GM23248 (cell line): ENCODE measurements at regions not wholly inside any gene's neighbourhood (a gene's known extent, or its start where the extent isn't known, plus 50 kb on each side); places are given as distances from the start of the nearest gene placed in this dataset.

Experiments
- DNase-seq: peaks from one replicate; pipeline ENCODE4 v3.0.0-alpha.2; 2015
- H2AFZ ChIP-seq: fragments of 200-600 bp; sonication (generic); 2 replicates; pipeline ENCODE4 v1.6.1; 2016; ENCODE audit warnings: antibody characterized with exemption
- H3F3A ChIP-seq: fragments of 200-600 bp; sonication (generic); 2 replicates; pipeline ENCODE4 v1.6.1; 2016; ENCODE audit warnings: mild to moderate bottlenecking, antibody characterized with exemption, mixed run types; ENCODE audit not compliant: insufficient read depth
- H3K27ac ChIP-seq: fragments of 200-600 bp; sonication (generic); 2 replicates; pipeline ENCODE4 v1.5.1; 2016; ENCODE audit warnings: mild to moderate bottlenecking
- H3K27me3 ChIP-seq: fragments of 200-600 bp; sonication (generic); replicated peaks from 2 replicates; pipeline ENCODE4 v1.6.1; 2016; ENCODE audit warnings: mild to moderate bottlenecking; ENCODE audit not compliant: insufficient read depth
- H3K36me3 ChIP-seq: fragments of 200-600 bp; sonication (generic); 2 replicates; pipeline ENCODE4 v1.6.1; 2016; ENCODE audit warnings: low read depth, mild to moderate bottlenecking
- H3K4me1 ChIP-seq: fragments of 200-600 bp; sonication (generic); 2 replicates; pipeline ENCODE4 v1.6.1; 2016; ENCODE audit warnings: mild to moderate bottlenecking; ENCODE audit not compliant: insufficient read depth
- H3K4me2 ChIP-seq: fragments of 200-600 bp; sonication (generic); one replicate; pipeline ENCODE4 v1.6.1; 2016; ENCODE audit warnings: mild to moderate bottlenecking; ENCODE audit not compliant: unreplicated experiment
- H3K4me3 ChIP-seq: fragments of 200-600 bp; sonication (generic); 2 replicates; pipeline ENCODE4 v1.5.1; 2016; ENCODE audit warnings: mild to moderate bottlenecking
- H3K79me2 ChIP-seq: fragments of 200-600 bp; sonication (generic); 2 replicates; pipeline ENCODE4 v1.6.1; 2016; ENCODE audit warnings: mild to moderate bottlenecking; ENCODE audit not compliant: insufficient read depth
- H3K9ac ChIP-seq: fragments of 200-600 bp; sonication (generic); 2 replicates; pipeline ENCODE4 v1.6.1; 2016; ENCODE audit warnings: mild to moderate bottlenecking
- H3K9me2 ChIP-seq: fragments of 200-600 bp; sonication (generic); 2 replicates; pipeline ENCODE4 v1.6.1; 2016; ENCODE audit warnings: mixed run types, mild to moderate bottlenecking, moderate library complexity; ENCODE audit not compliant: insufficient read depth
- H3K9me3 ChIP-seq: fragments of 200-600 bp; sonication (generic); one replicate; pipeline ENCODE4 v1.6.1; 2017; ENCODE audit warnings: low read depth
- H4K20me1 ChIP-seq: fragments of 200-600 bp; sonication (generic); 2 replicates; pipeline ENCODE4 v1.6.0; 2016; ENCODE audit not compliant: insufficient read depth
- EZH2 ChIP-seq: fragments of 200-600 bp; sonication (generic); IDR thresholded peaks from 2 replicates; pipeline ENCODE4 v1.6.1; 2018; ENCODE audit warnings: antibody characterized with exemption, mild to moderate bottlenecking; ENCODE audit not compliant: insufficient read depth, poor library complexity, severe bottlenecking
- EZH2phosphoT487 ChIP-seq: fragments of 200-600 bp; sonication (generic); IDR thresholded peaks from 2 replicates; pipeline ENCODE4 v1.6.1; 2018; ENCODE audit warnings: antibody characterized with exemption, moderate library complexity, mild to moderate bottlenecking, low read depth; ENCODE audit not compliant: insufficient read depth
- WGBS, 2 experiments: methylation state at CpG; one replicate each; pipeline ENCODE4 v1.1.6; 2015 to 2017; ENCODE audit warnings: low lambda C conversion rate in 2 of 2, low coverage in 1 of 2; ENCODE audit errors: missing lambda C conversion rate in 2 of 2; 5-methylcytosine and 5-hydroxymethylcytosine counted together
- in situ Hi-C: fragments of 300-500 bp; cut with MboI; formaldehyde crosslinking; loops from 2 replicates; pipeline ENCODE4 v1.15.0; 2020

DNA sequence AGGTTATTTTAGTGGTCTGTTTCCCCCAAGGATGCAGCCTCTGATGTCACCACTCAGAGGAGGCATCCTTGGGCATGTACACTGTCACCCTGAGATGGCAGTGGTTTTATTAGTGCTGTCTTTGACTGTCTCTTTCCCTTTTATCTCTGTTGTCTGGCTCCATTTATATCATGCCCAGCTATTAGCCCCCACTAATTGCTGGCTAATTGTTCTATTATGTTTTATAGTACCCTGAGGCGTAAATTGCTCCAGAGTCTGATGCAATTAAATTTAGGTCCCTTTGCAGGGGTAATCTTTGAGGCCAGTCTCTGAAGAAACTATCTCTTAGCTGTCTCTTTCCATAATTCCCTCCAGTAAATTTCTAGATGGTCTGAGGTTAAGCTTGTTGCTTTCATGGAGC, 301.0 kb upstream of the KLHL29 start:
- H3K4me2 ChIP-seq: no peak overlapping the region
- no peaks in the 10 kb centered on the region for H3K4me1 ChIP-seq
- H2AFZ ChIP-seq: no peak overlapping the region
- H3K9ac ChIP-seq: no peak overlapping the region
- 26 to 33% methylated on average over 1 of the region's 1 CpG for whole genome bisulfite sequencing, 2 experiments
- TF ChIP-seq EZH2 (no peak), EZH2phosphoT487 (no peak)
- H3K9me2 ChIP-seq: no peaks in the 10 kb centered on the region
- H3K79me2 ChIP-seq: no peaks in the 10 kb centered on the region
- in situ Hi-C loops: no loop called here
- no peak overlapping the region for H3K27ac ChIP-seq
- no peaks in the 10 kb centered on the region for H3K9me3 ChIP-seq
- H3F3A ChIP-seq: no peaks in the 10 kb centered on the region
- H3K4me3 ChIP-seq: no peak overlapping the region
- no peaks in the 10 kb centered on the region for H4K20me1 ChIP-seq
- no peaks in the 10 kb centered on the region for H3K27me3 ChIP-seq
- DNase-seq: no peak
- no peaks in the 10 kb centered on the region for H3K36me3 ChIP-seq

DNA sequence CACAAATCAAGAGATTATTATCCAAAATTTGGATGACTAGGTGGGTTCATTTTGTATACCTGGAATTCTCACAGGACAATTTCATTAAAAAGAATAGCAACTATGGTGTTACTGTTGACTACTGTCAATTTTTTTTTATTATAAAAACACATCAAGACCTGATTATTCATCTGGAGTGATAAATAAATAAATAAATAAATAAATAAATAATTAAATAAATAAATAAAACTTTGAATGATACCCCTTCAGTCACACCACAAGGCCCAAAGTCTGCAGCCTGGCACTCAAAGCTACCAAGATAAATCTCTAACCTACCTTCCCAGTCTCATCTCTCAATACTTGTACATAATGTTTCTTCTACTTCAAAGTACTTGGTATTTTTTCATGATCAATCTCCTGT, 294.0 kb upstream of the KLHL29 start:
- DNase-seq: no peak
- no peak overlapping the region for H3K4me2 ChIP-seq
- no peaks in the 10 kb centered on the region for H3K79me2 ChIP-seq
- H3K36me3 ChIP-seq: no peaks in the 10 kb centered on the region
- no peaks in the 10 kb centered on the region for H4K20me1 ChIP-seq
- in situ Hi-C loops: no loop called here
- no peaks in the 10 kb centered on the region for H3K27me3 ChIP-seq
- no peak overlapping the region for H3K4me3 ChIP-seq
- no peak overlapping the region for H3K9ac ChIP-seq
- no peaks in the 10 kb centered on the region for H3F3A ChIP-seq
- no peaks in the 10 kb centered on the region for H3K9me2 ChIP-seq
- TF ChIP-seq EZH2phosphoT487 (no peak), EZH2 (no peak)
- no peak overlapping the region for H3K27ac ChIP-seq
- H2AFZ ChIP-seq: no peak overlapping the region
- H3K4me1 ChIP-seq: no peaks in the 10 kb centered on the region
- H3K9me3 ChIP-seq: no peaks in the 10 kb centered on the region

- Histone ChIP-seq H3F3A (no peaks in the 10 kb centered on the region), H3K4me1 (no peaks in the 10 kb centered on the region), H3K79me2 (no peaks in the 10 kb centered on the region), H3K4me3 (no peak overlapping the region), H2AFZ (no peak overlapping the region), H3K9ac (no peak overlapping the region), H3K36me3 (no peaks in the 10 kb centered on the region), H4K20me1 (no peaks in the 10 kb centered on the region), H3K9me2 (no peaks in the 10 kb centered on the region), H3K27ac (no peak overlapping the region), H3K27me3 (no peaks in the 10 kb centered on the region), H3K9me3 (no peaks in the 10 kb centered on the region), H3K4me2 (no peak overlapping the region)
- 23 to 34% methylated on average over 4 of the region's 4 CpGs for WGBS, 2 experiments
- no peak for TF ChIP-seq EZH2
- no peak for TF ChIP-seq EZH2phosphoT487
- DNase-seq: no peak
- in situ Hi-C loops: no loop called here
These were observed 293.1 kb upstream of the KLHL29 start for GRCh38 chr2:23091900-23092299.

DNA sequence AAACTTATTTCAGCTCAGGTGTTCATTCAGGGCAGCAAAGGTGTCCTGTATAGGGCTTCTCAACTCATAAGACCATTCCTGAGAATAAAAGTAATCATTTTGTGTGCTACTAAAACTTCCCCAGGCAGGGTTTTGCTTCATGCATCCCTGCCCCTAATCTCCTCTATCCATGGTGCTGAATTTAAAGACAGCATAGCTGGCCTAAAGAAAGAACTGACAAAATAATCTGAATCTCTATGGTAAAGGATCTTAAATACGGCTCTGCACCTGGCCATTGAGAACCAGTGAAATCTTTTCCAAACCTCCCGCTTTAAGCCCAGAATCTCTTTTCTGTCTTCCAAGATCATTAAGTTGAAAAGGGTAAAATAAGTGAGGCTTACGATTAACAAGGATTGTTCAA, 292.1 kb upstream of the KLHL29 start:
- DNase-seq: peak; percentile 48
- no peaks in the 10 kb centered on the region for H3K4me1 ChIP-seq
- H3K4me2 ChIP-seq: no peak overlapping the region
- no peak overlapping the region for H3K4me3 ChIP-seq
- in situ Hi-C loops: no loop called here
- TF ChIP-seq EZH2: no peak
- no peak for TF ChIP-seq EZH2phosphoT487
- H3K9me3 ChIP-seq: no peaks in the 10 kb centered on the region
- H3K9me2 ChIP-seq: no peaks in the 10 kb centered on the region
- no peak overlapping the region for H3K27ac ChIP-seq
- no peak overlapping the region for H2AFZ ChIP-seq
- no peaks in the 10 kb centered on the region for H3K79me2 ChIP-seq
- H3K27me3 ChIP-seq: no peaks in the 10 kb centered on the region
- 27 to 32% methylated on average over 3 of the region's 3 CpGs for WGBS, 2 experiments
- H4K20me1 ChIP-seq: no peaks in the 10 kb centered on the region
- H3K36me3 ChIP-seq: no peaks in the 10 kb centered on the region
- no peaks in the 10 kb centered on the region for H3F3A ChIP-seq
- H3K9ac ChIP-seq: no peak overlapping the region

DNA sequence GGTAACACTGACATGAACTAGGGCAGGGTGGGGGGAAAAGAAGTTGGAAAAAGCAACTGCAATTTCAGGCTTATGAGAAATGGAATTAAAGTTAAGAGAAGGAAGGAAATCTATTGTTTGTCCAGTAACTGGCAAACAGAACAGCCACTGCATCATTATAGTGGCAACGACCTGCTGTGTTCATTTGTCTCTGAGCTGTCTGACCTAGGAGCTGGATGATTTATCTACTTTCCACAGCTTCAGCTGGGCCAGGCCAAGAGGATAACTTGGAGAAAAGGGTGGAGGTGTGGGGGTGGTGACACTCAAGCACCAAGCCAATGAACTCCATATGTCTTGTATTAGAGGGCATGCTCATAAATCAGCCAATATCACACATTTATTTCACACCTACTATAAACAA, 291.5 kb upstream of the KLHL29 start:
- DNase-seq: no peak
- no peaks in the 10 kb centered on the region for H3K9me2 ChIP-seq

More for the DNA sequence above, 291.5 kb upstream of the KLHL29 start:
- 4 to 6% methylated on average over 1 of the region's 1 CpG for WGBS, 2 experiments
- no peaks in the 10 kb centered on the region for H3F3A ChIP-seq
- H3K27me3 ChIP-seq: no peaks in the 10 kb centered on the region
- H3K4me1 ChIP-seq: no peaks in the 10 kb centered on the region
- H3K27ac ChIP-seq: no peak overlapping the region
- in situ Hi-C loops: no loop called here
- H4K20me1 ChIP-seq: no peaks in the 10 kb centered on the region
- no peak overlapping the region for H3K4me2 ChIP-seq
- no peak overlapping the region for H2AFZ ChIP-seq
- no peak for TF ChIP-seq EZH2phosphoT487
- no peak for TF ChIP-seq EZH2
- H3K4me3 ChIP-seq: no peak overlapping the region
- no peaks in the 10 kb centered on the region for H3K79me2 ChIP-seq
- no peaks in the 10 kb centered on the region for H3K36me3 ChIP-seq
- H3K9me3 ChIP-seq: no peaks in the 10 kb centered on the region
- no peak overlapping the region for H3K9ac ChIP-seq
